ENCODE measurements at regions not wholly inside any gene's neighbourhood (a gene's known extent, or its start where the extent isn't known, plus 50 kb on each side); places are given as distances from the start of the nearest gene placed in this dataset.

DNA sequence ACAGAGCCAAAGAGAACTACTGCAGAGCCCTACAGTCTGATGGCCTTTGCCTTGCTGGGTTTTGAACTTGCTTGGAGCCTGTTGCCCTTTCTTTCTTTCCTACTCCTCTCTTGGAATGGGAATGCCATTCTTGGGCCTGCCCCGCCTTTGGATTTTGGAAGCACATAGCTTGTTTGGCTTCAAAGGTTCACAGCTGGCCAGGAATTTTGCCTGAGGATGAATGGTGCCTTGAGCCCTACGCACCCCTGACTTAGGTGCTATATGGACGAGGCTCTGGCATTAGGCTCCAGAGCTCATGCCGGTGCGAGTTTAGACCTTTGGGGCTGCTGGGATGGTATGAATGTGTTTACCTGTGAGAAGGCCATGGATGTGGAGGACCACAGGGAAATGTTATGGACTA is 663.3 kb upstream of the HS6ST1 start:
- no peaks in the 10 kb centered on the region for H3K4me1 Mint-ChIP-seq
- peaks cover 0 to 7% (median 0%) of the 10 kb centered on the region in 11 donors for H3K9me3 Mint-ChIP-seq
- no peaks in the 10 kb centered on the region for H3K27me3 ChIP-seq (ENCODE audit: control insufficient read depth in 2 of 2, insufficient read depth in 2 of 2, low read length in 2 of 2)
- intact Hi-C loops (cut with micrococcal nuclease) = no loop called here
- H3K9me3 ChIP-seq (ENCODE audit: control insufficient read depth in 2 of 3, low read length in 3 of 3) = no peaks in the 10 kb centered on the region
- no peak overlapping the region for H3K27ac ChIP-seq (ENCODE audit: low read depth, low read length)
- no peak overlapping the region for H3K4me3 Mint-ChIP-seq
- H3K4me3 ChIP-seq (ENCODE audit: low read length) = no peak overlapping the region
- CTCF ChIA-PET = no interaction called here
- no peaks in the 10 kb centered on the region for H3K36me3 ChIP-seq (ENCODE audit: control insufficient read depth in 2 of 3, insufficient read depth in 3 of 3, low read length in 3 of 3)
- H3K36me3 Mint-ChIP-seq = no peaks in the 10 kb centered on the region
- no peaks in the 10 kb centered on the region for H3K27me3 Mint-ChIP-seq
- H3K4me1 ChIP-seq (ENCODE audit: control insufficient read depth in 2 of 2, insufficient read depth in 2 of 2, low read length in 2 of 2) = no peaks in the 10 kb centered on the region
- H3K27ac Mint-ChIP-seq = no peak overlapping the region
- POLR2A ChIA-PET = no interaction called here
- DNase-seq = no peak
- no peak for ATAC-seq

DNA sequence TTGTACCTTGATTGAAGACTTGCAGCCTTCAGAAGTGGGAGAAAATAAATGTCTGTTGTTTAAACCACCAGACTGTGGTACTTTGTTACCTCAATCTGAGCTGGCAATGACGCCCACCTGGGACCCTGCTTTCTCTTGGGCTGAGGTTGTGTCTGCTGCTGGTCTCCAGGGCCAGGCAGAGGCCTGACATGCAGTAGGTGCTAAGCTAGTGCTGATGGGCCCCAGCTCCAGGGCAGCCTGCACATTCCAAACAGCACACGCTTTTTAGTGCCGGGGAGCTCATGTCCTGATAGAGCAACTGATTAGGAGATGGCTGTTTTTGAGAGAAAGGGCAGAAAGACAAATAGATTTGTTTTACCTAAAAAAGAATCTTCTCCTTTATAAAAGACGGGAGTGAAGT is 664.0 kb upstream of the HS6ST1 start:
- Histone ChIP-seq H3K9me3 (ENCODE audit: control insufficient read depth in 2 of 3, low read length in 3 of 3) (no peaks in the 10 kb centered on the region), H3K36me3 (ENCODE audit: control insufficient read depth in 2 of 3, insufficient read depth in 3 of 3, low read length in 3 of 3) (no peaks in the 10 kb centered on the region), H3K4me1 (ENCODE audit: control insufficient read depth in 2 of 2, insufficient read depth in 2 of 2, low read length in 2 of 2) (no peaks in the 10 kb centered on the region), H3K4me3 (ENCODE audit: low read length) (no peak overlapping the region), H3K27me3 (ENCODE audit: control insufficient read depth in 2 of 2, insufficient read depth in 2 of 2, low read length in 2 of 2) (no peaks in the 10 kb centered on the region), H3K27ac (ENCODE audit: low read depth, low read length) (no peak overlapping the region)
- CTCF ChIA-PET = no interaction called here
- intact Hi-C loops (cut with micrococcal nuclease) = no loop called here
- Mint-ChIP-seq H3K36me3 (no peaks in the 10 kb centered on the region), H3K4me1 (no peaks in the 10 kb centered on the region), H3K27ac (no peak overlapping the region), H3K9me3 (peaks cover 0 to 7% (median 0%) of the 10 kb centered on the region in 11 donors), H3K4me3 (no peak overlapping the region), H3K27me3 (no peaks in the 10 kb centered on the region)
- DNase-seq (no peak), ATAC-seq (no peak)
- POLR2A ChIA-PET = no interaction called here

DNA sequence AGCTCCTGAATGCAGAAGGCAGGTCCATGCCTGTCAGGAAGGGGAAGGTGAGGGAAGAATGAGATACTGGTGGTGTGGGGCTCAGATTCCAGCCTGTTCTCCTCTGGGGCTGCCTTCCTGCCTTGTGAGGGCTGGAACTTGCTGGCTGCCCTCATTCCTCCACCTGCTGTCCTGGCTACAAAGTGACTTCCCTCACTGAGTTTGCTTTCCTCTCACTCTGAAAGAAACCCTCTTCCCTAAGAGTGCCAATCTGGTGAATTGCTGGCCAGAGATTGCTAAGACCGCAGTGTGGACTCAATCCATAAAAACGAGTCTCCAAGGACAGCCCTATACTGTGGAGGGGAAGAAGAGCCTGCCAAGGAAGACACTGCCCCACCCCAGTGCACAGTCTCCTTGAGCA is 664.4 kb upstream of the HS6ST1 start:
- POLR2A ChIA-PET = no interaction called here
- Histone ChIP-seq H3K9me3 (ENCODE audit: control insufficient read depth in 2 of 3, low read length in 3 of 3) (no peaks in the 10 kb centered on the region), H3K4me1 (ENCODE audit: control insufficient read depth in 2 of 2, insufficient read depth in 2 of 2, low read length in 2 of 2) (no peaks in the 10 kb centered on the region), H3K27me3 (ENCODE audit: control insufficient read depth in 2 of 2, insufficient read depth in 2 of 2, low read length in 2 of 2) (no peaks in the 10 kb centered on the region), H3K4me3 (ENCODE audit: low read length) (no peak overlapping the region), H3K36me3 (ENCODE audit: control insufficient read depth in 2 of 3, insufficient read depth in 3 of 3, low read length in 3 of 3) (no peaks in the 10 kb centered on the region), H3K27ac (ENCODE audit: low read depth, low read length) (no peak overlapping the region)
- DNase-seq (no peak), ATAC-seq (no peak)
- no peaks in the 10 kb centered on the region for H3K27me3 Mint-ChIP-seq
- H3K27ac Mint-ChIP-seq = no peak overlapping the region
- H3K4me1 Mint-ChIP-seq = no peaks in the 10 kb centered on the region
- peaks cover 0 to 7% (median 0%) of the 10 kb centered on the region in 11 donors for H3K9me3 Mint-ChIP-seq
- no peaks in the 10 kb centered on the region for H3K36me3 Mint-ChIP-seq
- no peak overlapping the region for H3K4me3 Mint-ChIP-seq
- CTCF ChIA-PET = no interaction called here
- intact Hi-C loops (cut with micrococcal nuclease) = no loop called here

DNA sequence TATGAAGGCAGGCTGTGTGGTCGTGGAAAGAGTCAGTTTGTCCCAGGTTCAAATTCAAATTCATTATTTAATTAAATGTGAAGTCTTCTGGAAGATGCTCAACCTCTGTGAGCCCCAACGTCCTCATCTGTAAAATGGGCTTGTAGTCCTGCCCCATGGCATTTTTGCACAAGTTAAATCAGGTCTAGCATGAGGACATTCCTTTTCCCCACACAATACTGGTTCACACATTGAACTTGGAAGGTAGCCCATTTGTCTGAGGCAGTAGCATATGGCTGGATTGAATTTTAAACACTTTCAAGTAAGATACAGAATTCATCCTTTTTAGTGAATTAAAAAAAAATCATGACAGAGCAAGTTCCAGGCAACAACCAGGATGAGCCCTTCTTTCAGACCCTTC is 665.4 kb upstream of the HS6ST1 start:
- POLR2A ChIA-PET = no interaction called here

DNA sequence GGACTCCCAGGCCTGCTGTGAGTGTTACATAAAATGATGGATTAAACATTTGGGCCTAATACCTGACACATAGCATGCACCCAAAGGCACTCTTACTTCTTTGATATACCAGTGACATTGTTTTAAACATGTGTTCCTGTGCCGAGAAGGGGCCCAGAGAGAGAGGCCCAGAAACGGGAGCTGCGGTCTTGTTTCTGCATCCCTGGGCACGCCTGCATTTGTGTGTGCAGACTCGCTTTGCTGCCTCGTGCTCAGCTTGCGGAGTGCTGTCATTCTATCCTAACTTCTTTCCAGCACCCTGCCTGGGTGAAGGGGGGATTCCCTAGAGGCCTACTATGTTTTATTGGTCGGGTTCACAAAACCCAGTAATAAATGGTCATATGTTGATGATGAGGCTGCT is 666.2 kb upstream of the HS6ST1 start:
- H3K36me3 ChIP-seq (ENCODE audit: control insufficient read depth in 2 of 3, insufficient read depth in 3 of 3, low read length in 3 of 3) = no peaks in the 10 kb centered on the region
- no peaks in the 10 kb centered on the region for H3K4me1 ChIP-seq (ENCODE audit: control insufficient read depth in 2 of 2, insufficient read depth in 2 of 2, low read length in 2 of 2)
- CTCF ChIA-PET = no interaction called here
- H3K36me3 Mint-ChIP-seq = no peaks in the 10 kb centered on the region
- no peaks in the 10 kb centered on the region for H3K27me3 ChIP-seq (ENCODE audit: control insufficient read depth in 2 of 2, insufficient read depth in 2 of 2, low read length in 2 of 2)
- H3K27ac ChIP-seq (ENCODE audit: low read depth, low read length) = no peak overlapping the region
- no peak overlapping the region for H3K4me3 Mint-ChIP-seq
- no peaks in the 10 kb centered on the region for H3K9me3 ChIP-seq (ENCODE audit: control insufficient read depth in 2 of 3, low read length in 3 of 3)
- no peaks in the 10 kb centered on the region for H3K4me1 Mint-ChIP-seq
- intact Hi-C loops (cut with micrococcal nuclease) = no loop called here
- POLR2A ChIA-PET = no interaction called here
- no peak for ATAC-seq
- H3K9me3 Mint-ChIP-seq = peaks cover 0 to 3% (median 0%) of the 10 kb centered on the region in 11 donors
- H3K27ac Mint-ChIP-seq = no peak overlapping the region
- no peak for DNase-seq
- H3K27me3 Mint-ChIP-seq = peaks cover 0 to 7% (median 0%) of the 10 kb centered on the region in 5 donors
- H3K4me3 ChIP-seq (ENCODE audit: low read length) = no peak overlapping the region

More for the DNA sequence above, 665.4 kb upstream of the HS6ST1 start:
- Mint-ChIP-seq H3K27me3 (peaks cover 0 to 4% (median 0%) of the 10 kb centered on the region in 5 donors), H3K4me1 (no peaks in the 10 kb centered on the region), H3K36me3 (no peaks in the 10 kb centered on the region), H3K9me3 (peaks cover 0 to 4% (median 0%) of the 10 kb centered on the region in 11 donors), H3K27ac (no peak overlapping the region), H3K4me3 (no peak overlapping the region)
- intact Hi-C loops (cut with micrococcal nuclease) = no loop called here
- ATAC-seq = no peak
- no peak overlapping the region for H3K27ac ChIP-seq (ENCODE audit: low read depth, low read length)
- H3K4me3 ChIP-seq (ENCODE audit: low read length) = no peak overlapping the region
- no peaks in the 10 kb centered on the region for H3K4me1 ChIP-seq (ENCODE audit: control insufficient read depth in 2 of 2, insufficient read depth in 2 of 2, low read length in 2 of 2)
- no peaks in the 10 kb centered on the region for H3K9me3 ChIP-seq (ENCODE audit: control insufficient read depth in 2 of 3, low read length in 3 of 3)
- no peak for DNase-seq
- H3K36me3 ChIP-seq (ENCODE audit: control insufficient read depth in 2 of 3, insufficient read depth in 3 of 3, low read length in 3 of 3) = no peaks in the 10 kb centered on the region
- H3K27me3 ChIP-seq (ENCODE audit: control insufficient read depth in 2 of 2, insufficient read depth in 2 of 2, low read length in 2 of 2) = no peaks in the 10 kb centered on the region
- CTCF ChIA-PET = no interaction called here

DNA sequence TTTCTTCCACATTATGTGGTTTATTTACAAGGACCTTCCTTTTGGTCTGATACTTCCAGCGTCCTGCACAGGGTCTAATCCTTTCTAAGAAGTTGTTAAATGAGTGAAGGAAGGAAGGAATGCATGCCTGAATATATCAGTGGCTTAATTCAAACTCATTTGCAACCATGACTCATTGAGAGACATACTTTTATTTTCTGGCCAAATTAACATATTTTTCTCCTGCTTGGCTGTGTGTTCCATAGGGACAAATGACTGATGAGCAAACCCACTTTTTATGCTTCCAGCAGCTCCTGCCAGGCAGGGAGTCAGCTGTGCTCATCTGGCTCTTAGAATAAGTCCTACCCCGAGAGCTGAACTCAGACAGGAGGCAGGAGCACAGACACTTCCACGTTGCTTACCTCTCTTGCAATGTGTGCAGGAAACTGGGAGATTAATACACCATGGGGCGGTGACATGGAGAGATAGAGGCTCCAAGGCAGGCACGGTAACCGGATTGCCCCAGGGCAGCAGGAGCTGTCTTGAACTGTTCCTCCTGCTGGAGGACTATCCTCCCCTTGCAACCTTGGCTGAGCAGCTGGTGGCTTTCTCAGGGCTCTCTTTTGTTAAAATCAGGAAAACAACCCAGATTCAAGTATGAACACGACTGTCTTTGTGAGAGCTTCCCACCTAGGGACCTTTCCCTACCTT is 667.5 kb upstream of the HS6ST1 start:
- no peaks in the 10 kb centered on the region for H3K9me3 ChIP-seq (ENCODE audit: control insufficient read depth in 2 of 3, low read length in 3 of 3)
- no peak overlapping the region for H3K27ac ChIP-seq (ENCODE audit: low read depth, low read length)

DNA sequence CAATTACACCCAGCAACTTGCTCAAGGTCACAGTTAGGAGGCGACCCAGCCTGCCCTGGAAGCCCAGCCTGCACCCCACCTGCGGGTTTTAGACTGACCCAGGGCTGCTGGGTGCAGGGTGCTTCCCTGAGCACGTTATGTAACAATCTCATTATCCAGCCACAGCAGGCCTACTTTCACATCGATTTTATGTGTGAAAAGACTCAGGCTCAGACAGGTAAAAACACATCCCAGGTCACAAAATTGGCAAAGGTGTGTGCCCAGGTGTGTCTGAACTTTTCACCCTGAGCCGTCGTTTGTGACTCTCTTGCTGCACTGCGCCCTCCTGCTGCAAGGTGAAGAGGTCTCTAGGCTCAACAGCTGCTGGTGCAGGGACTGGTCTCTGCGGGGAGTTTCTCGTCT is 668.2 kb upstream of the HS6ST1 start:
- POLR2A ChIA-PET = no interaction called here
- ATAC-seq = no peak
- H3K36me3 Mint-ChIP-seq = no peaks in the 10 kb centered on the region
- H3K4me1 ChIP-seq (ENCODE audit: control insufficient read depth in 2 of 2, insufficient read depth in 2 of 2, low read length in 2 of 2) = no peaks in the 10 kb centered on the region
- intact Hi-C loops (cut with micrococcal nuclease) = no loop called here
- H3K4me3 Mint-ChIP-seq = no peak overlapping the region
- H3K27ac Mint-ChIP-seq = no peak overlapping the region
- no peaks in the 10 kb centered on the region for H3K4me1 Mint-ChIP-seq
- no peaks in the 10 kb centered on the region for H3K36me3 ChIP-seq (ENCODE audit: control insufficient read depth in 2 of 3, insufficient read depth in 3 of 3, low read length in 3 of 3)
- no peak overlapping the region for H3K27ac ChIP-seq (ENCODE audit: low read depth, low read length)
- peaks cover 0 to 15% (median 0%) of the 10 kb centered on the region in 5 donors for H3K27me3 Mint-ChIP-seq
- no peaks in the 10 kb centered on the region for H3K27me3 ChIP-seq (ENCODE audit: control insufficient read depth in 2 of 2, insufficient read depth in 2 of 2, low read length in 2 of 2)
- H3K9me3 Mint-ChIP-seq = no peaks in the 10 kb centered on the region
- no peak for DNase-seq
- no peaks in the 10 kb centered on the region for H3K9me3 ChIP-seq (ENCODE audit: control insufficient read depth in 2 of 3, low read length in 3 of 3)
- H3K4me3 ChIP-seq (ENCODE audit: low read length) = no peak overlapping the region
- CTCF ChIA-PET = no interaction called here

More for the DNA sequence above, 667.5 kb upstream of the HS6ST1 start:
- no peak overlapping the region for H3K27ac Mint-ChIP-seq
- peaks cover 0 to 2% (median 0%) of the 10 kb centered on the region in 11 donors for H3K9me3 Mint-ChIP-seq
- no peak overlapping the region for H3K4me3 ChIP-seq (ENCODE audit: low read length)
- intact Hi-C loops (cut with micrococcal nuclease) = no loop called here
- H3K36me3 Mint-ChIP-seq = no peaks in the 10 kb centered on the region
- H3K4me1 Mint-ChIP-seq = no peaks in the 10 kb centered on the region
- no peak overlapping the region for H3K4me3 Mint-ChIP-seq
- no peaks in the 10 kb centered on the region for H3K4me1 ChIP-seq (ENCODE audit: control insufficient read depth in 2 of 2, insufficient read depth in 2 of 2, low read length in 2 of 2)
- ChIA-PET CTCF (no interaction called here), POLR2A (no interaction called here)
- no peaks in the 10 kb centered on the region for H3K27me3 ChIP-seq (ENCODE audit: control insufficient read depth in 2 of 2, insufficient read depth in 2 of 2, low read length in 2 of 2)
- DNase-seq (no peak), ATAC-seq (no peak)
- H3K36me3 ChIP-seq (ENCODE audit: control insufficient read depth in 2 of 3, insufficient read depth in 3 of 3, low read length in 3 of 3) = no peaks in the 10 kb centered on the region
- H3K27me3 Mint-ChIP-seq = peaks cover 0 to 15% (median 0%) of the 10 kb centered on the region in 5 donors

All from naive thymus-derived CD4-positive, alpha-beta T cell (primary cell).